ENCODE measurements at regions not wholly inside any gene's neighbourhood (a gene's known extent, or its start where the extent isn't known, plus 50 kb on each side); places are given as distances from the start of the nearest gene placed in this dataset.

- no peaks in the 10 kb centered on the region for H3K9me3 ChIP-seq (ENCODE audit: control insufficient read depth in 4 of 4, low read length in 3 of 4)
- H3K4me1 ChIP-seq (ENCODE audit: control insufficient read depth in 4 of 4, insufficient read depth in 4 of 4, low read length in 3 of 4): no peaks in the 10 kb centered on the region
- no peak overlapping the region for H3K9ac ChIP-seq (ENCODE audit: low read depth in 1 of 2, low read length in 2 of 2)
- no peaks in the 10 kb centered on the region for H3K36me3 ChIP-seq (ENCODE audit: control insufficient read depth in 4 of 4, insufficient read depth in 3 of 4, low read depth in 1 of 4, low read length in 3 of 4)
- DNase-seq (ENCODE audit: low spot score): no peak
- H3K27ac ChIP-seq (ENCODE audit: low read depth in 1 of 2, low read length in 2 of 2): no peak overlapping the region
- H3K27me3 ChIP-seq (ENCODE audit: control insufficient read depth in 4 of 4, insufficient read depth in 4 of 4, low read length in 3 of 4): peaks cover 0 to 3% (median under 1%) of the 10 kb centered on the region in 4 donors
- H3K4me3 ChIP-seq (ENCODE audit: low read depth in 1 of 3, low read length in 3 of 3): no peak overlapping the region
- TF ChIP-seq EGR1 (IDR thresholded peaks at IDR 0.05; ENCODE audit: low read depth in 2 of 2): no peak
- TF ChIP-seq ZBTB33 (IDR thresholded peaks at IDR 0.05): no peak
- TF ChIP-seq ATF3 (IDR thresholded peaks at IDR 0.05): no peak
- TF ChIP-seq TAF1 (conservative IDR thresholded peaks at IDR 0.05): no peak
- WGBS: 56% methylated on average over 7 of the region's 7 CpGs
Measured at GRCh38 chr10:43803791-43804190, 155.1 kb upstream of the ZNF32 start.

- no peak for DNase-seq (ENCODE audit: low spot score)
Measured at GRCh38 chr10:43802988-43803696, 154.5 kb upstream of the ZNF32 start.

GRCh38 chr10:43801626-43802025 is 152.9 kb upstream of the ZNF32 start:
- 95% methylated on average over 3 of the region's 3 CpGs for WGBS
- TF ChIP-seq EGR1 (IDR thresholded peaks at IDR 0.05; ENCODE audit: low read depth in 2 of 2): no peak
- no peak for TF ChIP-seq MAX (IDR thresholded peaks at IDR 0.05)
- no peak for TF ChIP-seq FOXA1 (IDR thresholded peaks at IDR 0.05)
- TF ChIP-seq CTCF (IDR thresholded peaks at IDR 0.05; ENCODE audit: low read depth, low read length, missing input control): no peak
- peaks cover 0 to 2% (median 0%) of the 10 kb centered on the region in 4 donors for H3K4me1 ChIP-seq (ENCODE audit: control insufficient read depth in 4 of 4, insufficient read depth in 4 of 4, low read length in 3 of 4)
- no peak overlapping the region for H3K9ac ChIP-seq (ENCODE audit: low read depth in 1 of 2, low read length in 2 of 2)
- no peak for DNase-seq (ENCODE audit: low spot score)
- peaks cover 0 to 3% (median under 1%) of the 10 kb centered on the region in 4 donors for H3K27me3 ChIP-seq (ENCODE audit: control insufficient read depth in 4 of 4, insufficient read depth in 4 of 4, low read length in 3 of 4)
- no peaks in the 10 kb centered on the region for H3K9me3 ChIP-seq (ENCODE audit: control insufficient read depth in 4 of 4, low read length in 3 of 4)
- H3K36me3 ChIP-seq (ENCODE audit: control insufficient read depth in 4 of 4, insufficient read depth in 3 of 4, low read depth in 1 of 4, low read length in 3 of 4): no peaks in the 10 kb centered on the region
- H3K4me3 ChIP-seq (ENCODE audit: low read depth in 1 of 3, low read length in 3 of 3): no peak overlapping the region
- no peak overlapping the region for H3K27ac ChIP-seq (ENCODE audit: low read depth in 1 of 2, low read length in 2 of 2)

More at GRCh38 chr10:43802988-43803696, 154.5 kb upstream of the ZNF32 start:
- no peak for TF ChIP-seq REST (IDR thresholded peaks at IDR 0.05)
- H3K27ac ChIP-seq (ENCODE audit: low read depth in 1 of 2, low read length in 2 of 2): no peak overlapping the region
- H3K9ac ChIP-seq (ENCODE audit: low read depth in 1 of 2, low read length in 2 of 2): no peak overlapping the region
- H3K9me3 ChIP-seq (ENCODE audit: control insufficient read depth in 4 of 4, low read length in 3 of 4): no peaks in the 10 kb centered on the region
- H3K4me1 ChIP-seq (ENCODE audit: control insufficient read depth in 4 of 4, insufficient read depth in 4 of 4, low read length in 3 of 4): no peaks in the 10 kb centered on the region
- peaks cover 0 to 3% (median under 1%) of the 10 kb centered on the region in 4 donors for H3K27me3 ChIP-seq (ENCODE audit: control insufficient read depth in 4 of 4, insufficient read depth in 4 of 4, low read length in 3 of 4)
- WGBS: 85% methylated on average over 6 of the region's 6 CpGs
- no peak overlapping the region for H3K4me3 ChIP-seq (ENCODE audit: low read depth in 1 of 3, low read length in 3 of 3)
- H3K36me3 ChIP-seq (ENCODE audit: control insufficient read depth in 4 of 4, insufficient read depth in 3 of 4, low read depth in 1 of 4, low read length in 3 of 4): no peaks in the 10 kb centered on the region

Measured in liver (tissue), 8 donors.